Kidney (tissue), 13 donors: ENCODE measurements at regions not wholly inside any gene's neighbourhood (a gene's known extent, or its start where the extent isn't known, plus 50 kb on each side); places are given as distances from the start of the nearest gene placed in this dataset.
A peak's percentile ranks its signal among the peaks of the same experiment; 100 is the strongest.

Source experiments
- DNase-seq, 5 donors: peaks; one replicate each; pipeline ENCODE4 v3.0.0-alpha.2; 2013 to 2020
- FAIRE-seq: peaks from 2 replicates; lab custom pipeline; 2012; peaks lifted over from hg19 to GRCh38; lab: Jason Lieb, UNC
- H3K27ac ChIP-seq, 2 donors: one replicate each; pipeline ENCODE4 v1.7.0; 2013; ENCODE audit warnings: low read depth in 2 of 2, low read length in 2 of 2, inconsistent platforms in 1 of 2
- H3K27me3 ChIP-seq: one replicate; pipeline ENCODE4 v1.7.1; 2013; ENCODE audit warnings: low read length, inconsistent platforms; ENCODE audit not compliant: control insufficient read depth, insufficient read depth
- H3K36me3 ChIP-seq, 3 donors: one replicate each; pipeline versions ENCODE4 v1.7.0 to v1.7.1; 2013; ENCODE audit warnings: low read length in 3 of 3, control low read depth in 1 of 3, inconsistent platforms in 1 of 3; ENCODE audit not compliant: insufficient read depth in 3 of 3, control insufficient read depth in 2 of 3
- H3K4me1 ChIP-seq, 3 donors: one replicate each; pipeline versions ENCODE4 v1.7.0 to v1.7.1; 2013; ENCODE audit warnings: low read length in 3 of 3, inconsistent platforms in 1 of 3, low read depth in 1 of 3; ENCODE audit not compliant: control insufficient read depth in 2 of 3, insufficient read depth in 2 of 3
- H3K4me3 ChIP-seq, 3 donors: one replicate each; pipeline versions ENCODE4 v1.7.0 to v1.8.1; 2013; ENCODE audit warnings: low read length in 3 of 3, control low read depth in 1 of 3, inconsistent platforms in 1 of 3
- H3K9ac ChIP-seq, 3 donors: one replicate each; pipeline versions ENCODE4 v1.7.0 to v1.7.1; 2013; ENCODE audit warnings: low read length in 3 of 3, control low read depth in 1 of 3, inconsistent platforms in 1 of 3
- H3K9me3 ChIP-seq, 3 donors: one replicate each; pipeline versions ENCODE4 v1.7.0 to v1.7.1; 2013; ENCODE audit warnings: low read length in 3 of 3, control low read depth in 1 of 3, inconsistent platforms in 1 of 3; ENCODE audit not compliant: control insufficient read depth in 2 of 3, insufficient read depth in 1 of 3
- intact Hi-C: fragments of 100-400 bp; cut with DNase I; formaldehyde crosslinking; loops from one replicate; pipeline ENCODE4 v1.11.1; 2022
- TF ChIP-seq, protein P1 (sequence below): IDR thresholded peaks from 3 replicates; pipeline ENCODE4 v1.5.1; 2012; ENCODE audit warnings: mild to moderate bottlenecking, moderate library complexity, borderline replicate concordance; ENCODE audit not compliant: insufficient read depth; ENCODE audit errors: extremely low read depth
- donor health status: control.
- donor health status: control.
- donor health status: control.
- donor health status: control.
- donor health status: control.
- donor health status: DM: yes; HTN: yes; CAD: no.
- donor health status: Normal renal cell carcinoma (clear cell type).

DNA sequence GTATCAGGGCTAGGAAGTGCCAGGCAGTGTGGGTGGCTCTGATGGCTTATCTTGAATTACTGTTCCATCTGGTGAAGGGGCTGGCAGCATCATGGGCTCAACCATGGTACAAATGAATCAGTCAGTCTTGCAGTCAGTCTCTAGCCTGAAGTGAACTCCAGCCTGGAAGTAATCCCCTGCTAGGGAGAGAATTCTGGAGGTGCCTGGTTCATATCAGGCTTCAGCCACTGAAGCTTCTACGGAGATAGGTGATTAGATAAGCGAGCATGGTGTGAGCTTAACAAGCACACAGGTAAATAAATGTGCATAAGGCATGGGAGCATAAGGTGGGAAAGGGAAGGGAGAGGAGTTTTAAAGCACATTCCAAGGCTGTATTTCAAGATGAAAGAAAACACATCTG, 541.7 kb downstream of the MBD2 start:
- no peak for DNase-seq
- Histone ChIP-seq H3K27me3 (no peaks in the 10 kb centered on the region), H3K27ac (no peak overlapping the region), H3K4me1 (no peaks in the 10 kb centered on the region), H3K9me3 (no peaks in the 10 kb centered on the region), H3K36me3 (no peaks in the 10 kb centered on the region), H3K4me3 (no peak overlapping the region), H3K9ac (no peak overlapping the region)
- intact Hi-C loops: no loop called here
- TF ChIP-seq, protein P1, sequence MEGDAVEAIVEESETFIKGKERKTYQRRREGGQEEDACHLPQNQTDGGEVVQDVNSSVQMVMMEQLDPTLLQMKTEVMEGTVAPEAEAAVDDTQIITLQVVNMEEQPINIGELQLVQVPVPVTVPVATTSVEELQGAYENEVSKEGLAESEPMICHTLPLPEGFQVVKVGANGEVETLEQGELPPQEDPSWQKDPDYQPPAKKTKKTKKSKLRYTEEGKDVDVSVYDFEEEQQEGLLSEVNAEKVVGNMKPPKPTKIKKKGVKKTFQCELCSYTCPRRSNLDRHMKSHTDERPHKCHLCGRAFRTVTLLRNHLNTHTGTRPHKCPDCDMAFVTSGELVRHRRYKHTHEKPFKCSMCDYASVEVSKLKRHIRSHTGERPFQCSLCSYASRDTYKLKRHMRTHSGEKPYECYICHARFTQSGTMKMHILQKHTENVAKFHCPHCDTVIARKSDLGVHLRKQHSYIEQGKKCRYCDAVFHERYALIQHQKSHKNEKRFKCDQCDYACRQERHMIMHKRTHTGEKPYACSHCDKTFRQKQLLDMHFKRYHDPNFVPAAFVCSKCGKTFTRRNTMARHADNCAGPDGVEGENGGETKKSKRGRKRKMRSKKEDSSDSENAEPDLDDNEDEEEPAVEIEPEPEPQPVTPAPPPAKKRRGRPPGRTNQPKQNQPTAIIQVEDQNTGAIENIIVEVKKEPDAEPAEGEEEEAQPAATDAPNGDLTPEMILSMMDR: no peak
- no peak for FAIRE-seq

DNA sequence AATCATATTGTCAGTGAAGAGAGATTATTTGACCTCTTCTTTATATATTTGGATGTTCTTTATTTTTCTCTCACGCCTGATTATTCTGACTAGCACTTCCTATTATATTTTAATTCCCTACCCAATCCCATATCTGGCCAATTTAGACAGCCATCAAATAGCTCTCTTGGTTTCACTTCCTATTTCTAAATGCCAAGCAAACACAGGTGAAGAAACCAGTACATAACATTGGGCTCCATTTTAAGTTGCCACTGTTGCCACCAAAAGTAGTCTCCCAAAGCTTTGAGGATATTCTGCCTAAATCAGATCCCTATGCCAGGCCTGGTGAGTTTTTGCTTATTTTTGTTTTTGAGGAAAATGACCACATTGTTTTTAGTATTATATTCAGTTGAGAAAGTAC, 547.0 kb downstream of the MBD2 start:
- Histone ChIP-seq H3K9me3 (no peaks in the 10 kb centered on the region), H3K27ac (no peak overlapping the region), H3K4me3 (no peak overlapping the region), H3K4me1 (no peaks in the 10 kb centered on the region), H3K36me3 (no peaks in the 10 kb centered on the region), H3K27me3 (no peaks in the 10 kb centered on the region), H3K9ac (no peak overlapping the region)
- FAIRE-seq (no peak), DNase-seq (no peak)
- TF ChIP-seq, protein P1: no peak
- intact Hi-C loops: no loop called here

DNA sequence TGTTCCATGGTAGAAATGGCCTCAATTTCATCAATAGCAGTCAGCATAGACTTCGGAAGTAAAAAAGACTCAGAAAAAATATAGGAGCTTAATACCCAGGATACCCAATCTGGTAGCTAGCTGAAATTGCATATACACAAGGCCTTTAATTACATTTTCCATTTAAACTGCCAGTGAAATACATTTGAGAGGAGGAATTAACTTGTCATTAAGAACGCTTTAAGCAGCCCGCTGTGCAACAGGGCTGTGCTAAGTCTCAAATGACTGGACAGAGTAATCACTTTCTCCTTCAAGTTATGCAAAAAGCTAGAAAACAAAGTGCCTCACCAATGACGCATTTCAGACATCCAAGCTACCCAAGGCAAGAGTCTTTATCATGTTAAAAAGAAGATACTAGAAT, 558.8 kb downstream of the MBD2 start:
- DNase-seq: peak in 1 of 5 donors; percentile 9

DNA sequence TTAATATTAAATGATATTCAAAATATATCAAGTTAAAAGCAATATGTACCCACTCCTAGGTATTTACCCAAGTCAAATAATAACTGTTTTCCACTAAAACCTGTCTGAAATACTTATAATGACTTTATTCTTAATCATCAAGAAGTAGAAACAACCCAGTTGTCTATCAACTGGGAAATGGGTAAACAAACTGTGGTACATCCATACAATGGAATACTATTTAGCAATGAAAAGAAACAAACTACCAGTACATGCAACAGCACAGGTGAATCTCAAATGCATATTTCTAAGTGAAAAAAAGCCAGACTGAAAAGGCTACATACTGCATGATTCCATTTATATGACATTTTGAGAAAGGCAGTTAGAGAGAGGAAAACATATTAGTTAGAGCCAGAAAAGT, 559.9 kb downstream of the MBD2 start:
- no peaks in the 10 kb centered on the region for H3K36me3 ChIP-seq
- intact Hi-C loops: no loop called here
- H3K27me3 ChIP-seq: no peaks in the 10 kb centered on the region
- no peak overlapping the region for H3K27ac ChIP-seq
- no peak overlapping the region for H3K9ac ChIP-seq
- DNase-seq: no peak
- no peak overlapping the region for H3K4me3 ChIP-seq
- H3K9me3 ChIP-seq: peaks cover 0 to 5% (median 0%) of the 10 kb centered on the region in 3 donors
- H3K4me1 ChIP-seq: no peaks in the 10 kb centered on the region
- FAIRE-seq: no peak
- TF ChIP-seq, protein P1: no peak

More for the DNA sequence above, 558.8 kb downstream of the MBD2 start:
- Histone ChIP-seq H3K9me3 (peaks cover 0 to 5% (median 0%) of the 10 kb centered on the region in 3 donors), H3K27ac (no peak overlapping the region), H3K36me3 (no peaks in the 10 kb centered on the region), H3K4me3 (no peak overlapping the region), H3K27me3 (no peaks in the 10 kb centered on the region), H3K4me1 (no peaks in the 10 kb centered on the region), H3K9ac (no peak overlapping the region)
- no peak for FAIRE-seq
- intact Hi-C loops: no loop called here
- TF ChIP-seq, protein P1: no peak
